ENCODE measurements at regions not wholly inside any gene's neighbourhood (a gene's known extent, or its start where the extent isn't known, plus 50 kb on each side); places are given as distances from the start of the nearest gene placed in this dataset.

GRCh38 chr18:51520676-51521180 is 323.2 kb upstream of the MEX3C start:
- TF ChIP-seq, protein P1, sequence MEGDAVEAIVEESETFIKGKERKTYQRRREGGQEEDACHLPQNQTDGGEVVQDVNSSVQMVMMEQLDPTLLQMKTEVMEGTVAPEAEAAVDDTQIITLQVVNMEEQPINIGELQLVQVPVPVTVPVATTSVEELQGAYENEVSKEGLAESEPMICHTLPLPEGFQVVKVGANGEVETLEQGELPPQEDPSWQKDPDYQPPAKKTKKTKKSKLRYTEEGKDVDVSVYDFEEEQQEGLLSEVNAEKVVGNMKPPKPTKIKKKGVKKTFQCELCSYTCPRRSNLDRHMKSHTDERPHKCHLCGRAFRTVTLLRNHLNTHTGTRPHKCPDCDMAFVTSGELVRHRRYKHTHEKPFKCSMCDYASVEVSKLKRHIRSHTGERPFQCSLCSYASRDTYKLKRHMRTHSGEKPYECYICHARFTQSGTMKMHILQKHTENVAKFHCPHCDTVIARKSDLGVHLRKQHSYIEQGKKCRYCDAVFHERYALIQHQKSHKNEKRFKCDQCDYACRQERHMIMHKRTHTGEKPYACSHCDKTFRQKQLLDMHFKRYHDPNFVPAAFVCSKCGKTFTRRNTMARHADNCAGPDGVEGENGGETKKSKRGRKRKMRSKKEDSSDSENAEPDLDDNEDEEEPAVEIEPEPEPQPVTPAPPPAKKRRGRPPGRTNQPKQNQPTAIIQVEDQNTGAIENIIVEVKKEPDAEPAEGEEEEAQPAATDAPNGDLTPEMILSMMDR (IDR thresholded peaks at IDR 0.05) = no peak
- TF ChIP-seq FOXS1 (CRISPR knock-in tag; IDR thresholded peaks at IDR 0.05) (no peak), NFE2L2 (conservative IDR thresholded peaks at IDR 0.05; ENCODE audit: low read length) (no peak)

Data from A549 (cell line).